Liver (tissue), 8 donors: ENCODE measurements at regions not wholly inside any gene's neighbourhood (a gene's known extent, or its start where the extent isn't known, plus 50 kb on each side); places are given as distances from the start of the nearest gene placed in this dataset.

ENCODE experiments used
- DNase-seq: peaks from one replicate; pipeline ENCODE4 v3.0.0-alpha.2; 2017; ENCODE audit warnings: low spot score
- H3K27ac ChIP-seq, 2 donors: one replicate each; pipeline ENCODE4 v1.7.0; 2013; ENCODE audit warnings: inconsistent platforms in 2 of 2, low read length in 2 of 2, control low read depth in 1 of 2, low read depth in 1 of 2, mild to moderate bottlenecking in 1 of 2
- H3K27me3 ChIP-seq, 4 donors: one replicate each; pipeline versions ENCODE4 v1.6.1 to v1.7.0; 2013; ENCODE audit warnings: low read length in 3 of 4, inconsistent platforms in 1 of 4, mild to moderate bottlenecking in 1 of 4, moderate library complexity in 1 of 4; ENCODE audit not compliant: control insufficient read depth in 4 of 4, insufficient read depth in 4 of 4
- H3K36me3 ChIP-seq, 4 donors: one replicate each; pipeline versions ENCODE4 v1.6.1 to v1.7.0; 2013; ENCODE audit warnings: low read length in 3 of 4, mild to moderate bottlenecking in 3 of 4, low read depth in 1 of 4, moderate library complexity in 1 of 4; ENCODE audit not compliant: control insufficient read depth in 4 of 4, insufficient read depth in 3 of 4
- H3K4me1 ChIP-seq, 4 donors: one replicate each; pipeline versions ENCODE4 v1.6.1 to v1.7.0; 2013; ENCODE audit warnings: low read length in 3 of 4, mild to moderate bottlenecking in 3 of 4, moderate library complexity in 1 of 4; ENCODE audit not compliant: control insufficient read depth in 4 of 4, insufficient read depth in 4 of 4
- H3K4me3 ChIP-seq, 3 donors: one replicate each; pipeline versions ENCODE4 v1.6.1 to v1.7.0; 2013; ENCODE audit warnings: low read length in 3 of 3, control low read depth in 1 of 3, low read depth in 1 of 3, mild to moderate bottlenecking in 1 of 3
- H3K9ac ChIP-seq, 2 donors: one replicate each; pipeline ENCODE4 v1.7.0; 2013; ENCODE audit warnings: low read length in 2 of 2, mild to moderate bottlenecking in 2 of 2, moderate library complexity in 2 of 2, control low read depth in 1 of 2, low read depth in 1 of 2
- H3K9me3 ChIP-seq, 4 donors: one replicate each; pipeline versions ENCODE4 v1.6.1 to v1.7.0; 2013; ENCODE audit warnings: low read length in 3 of 4; ENCODE audit not compliant: control insufficient read depth in 4 of 4
- CTCF ChIP-seq: fragments of 150-350 bp; IDR thresholded peaks from 2 replicates; pipeline ENCODE4 v1.5.1; 2017; ENCODE audit warnings: improper control_type of control experiment, low read depth, low read length; ENCODE audit not compliant: missing input control
- EGR1 ChIP-seq, 2 donors: IDR thresholded peaks; 2 replicates each; pipeline ENCODE4 v1.6.1; 2016 to 2018; ENCODE audit warnings: antibody characterized with exemption in 2 of 2, low read depth in 2 of 2
- FOXA1 ChIP-seq: IDR thresholded peaks from 2 replicates; pipeline ENCODE4 v1.6.1; 2016; ENCODE audit warnings: antibody characterized with exemption
- FOXA2 ChIP-seq: IDR thresholded peaks from 2 replicates; pipeline ENCODE4 v1.6.1; 2016; ENCODE audit warnings: antibody characterized with exemption
- GABPA ChIP-seq, 2 donors: IDR thresholded peaks in 1 of 2; conservative IDR thresholded peaks in 1 of 2; 2 replicates each; pipeline ENCODE4 v1.6.1; 2016; ENCODE audit warnings: antibody characterized with exemption in 2 of 2, mild to moderate bottlenecking in 1 of 2, moderate library complexity in 1 of 2
- HNF4A ChIP-seq, 2 donors: conservative IDR thresholded peaks; 2 replicates each; pipeline ENCODE4 v1.6.1; 2016; ENCODE audit warnings: antibody characterized with exemption in 2 of 2, mild to moderate bottlenecking in 2 of 2
- HNF4G ChIP-seq: IDR thresholded peaks from 2 replicates; pipeline ENCODE4 v1.6.1; 2016; ENCODE audit warnings: antibody characterized with exemption
- JUND ChIP-seq, 2 donors: IDR thresholded peaks; 2 replicates each; pipeline ENCODE4 v1.6.1; 2016; ENCODE audit warnings: antibody characterized with exemption in 2 of 2
- NR2F2 ChIP-seq: IDR thresholded peaks from 2 replicates; pipeline ENCODE4 v1.6.1; 2016; ENCODE audit warnings: antibody characterized with exemption
- RAD21 ChIP-seq, 2 donors: IDR thresholded peaks; 2 replicates each; pipeline ENCODE4 v1.6.1; 2016; ENCODE audit warnings: antibody characterized with exemption in 2 of 2, mild to moderate bottlenecking in 2 of 2
- RXRA ChIP-seq, 2 donors: IDR thresholded peaks; 2 replicates each; pipeline ENCODE4 v1.6.1; 2017 to 2018; ENCODE audit warnings: antibody characterized with exemption in 2 of 2, mild to moderate bottlenecking in 1 of 2
- TAF1 ChIP-seq: conservative IDR thresholded peaks from 2 replicates; pipeline ENCODE4 v1.6.1; 2016; ENCODE audit warnings: antibody characterized with exemption, mild to moderate bottlenecking
- YY1 ChIP-seq: IDR thresholded peaks from 2 replicates; pipeline ENCODE4 v1.6.1; 2016; ENCODE audit warnings: antibody characterized with exemption, mild to moderate bottlenecking
- ZBTB33 ChIP-seq: IDR thresholded peaks from 2 replicates; pipeline ENCODE4 v1.6.1; 2016; ENCODE audit warnings: antibody characterized with exemption
- WGBS: extraction: QIAGEN DNeasy Blood & Tissue Kit; methylation state at CpG from one replicate; pipeline ENCODE4 v1.1.7; 2013; 5-methylcytosine and 5-hydroxymethylcytosine counted together
- TF ChIP-seq, protein P1 (sequence below): IDR thresholded peaks from 2 replicates; pipeline ENCODE4 v1.6.1; 2016; ENCODE audit warnings: antibody characterized with exemption
- TF ChIP-seq, protein P2 (sequence below): IDR thresholded peaks from 2 replicates; pipeline ENCODE4 v1.6.1; 2016; ENCODE audit warnings: antibody characterized with exemption
- donor health status: healthy.
- donor health status: healthy.
- donor health status: healthy.
- donor health status: healthy.
- donor health status: healthy.

DNA sequence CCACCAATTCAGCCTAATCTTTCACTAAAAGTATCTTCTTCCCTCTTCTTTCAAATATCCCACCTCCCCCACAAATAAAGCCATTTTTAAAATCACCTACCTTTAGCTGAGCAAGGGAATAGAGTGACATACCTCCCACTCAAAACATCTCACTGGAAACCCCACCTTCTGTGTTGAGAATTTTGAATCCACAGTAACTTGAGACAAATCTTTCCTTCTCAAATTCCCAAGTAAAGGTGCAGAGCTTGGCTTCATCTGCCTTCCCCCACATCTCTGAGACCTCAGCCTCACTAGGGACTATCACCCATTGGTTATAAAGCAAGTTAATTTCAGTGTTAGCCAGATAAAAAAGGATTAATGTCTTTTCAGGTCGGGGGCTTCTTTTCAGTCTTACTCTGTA, 180.4 kb downstream of the INO80D start:
- no peak for DNase-seq
- H3K27me3 ChIP-seq: no peaks in the 10 kb centered on the region
- no peak overlapping the region for H3K27ac ChIP-seq
- no peak overlapping the region for H3K9ac ChIP-seq
- no peaks in the 10 kb centered on the region for H3K36me3 ChIP-seq
- no peaks in the 10 kb centered on the region for H3K9me3 ChIP-seq
- TF ChIP-seq, protein P1, sequence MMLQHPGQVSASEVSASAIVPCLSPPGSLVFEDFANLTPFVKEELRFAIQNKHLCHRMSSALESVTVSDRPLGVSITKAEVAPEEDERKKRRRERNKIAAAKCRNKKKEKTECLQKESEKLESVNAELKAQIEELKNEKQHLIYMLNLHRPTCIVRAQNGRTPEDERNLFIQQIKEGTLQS: no peak
- TF ChIP-seq JUND (IDR thresholded peaks at IDR 0.05) (no peak), TAF1 (no peak), ZBTB33 (no peak), GABPA (IDR thresholded peaks at IDR 0.05 in 1 of 2, conservative IDR thresholded peaks at IDR 0.05 in 1 of 2) (no peak), HNF4A (conservative IDR thresholded peaks at IDR 0.05) (no peak), FOXA2 (no peak), RXRA (IDR thresholded peaks at IDR 0.05) (no peak), EGR1 (IDR thresholded peaks at IDR 0.05; ENCODE audit: low read depth in 2 of 2) (no peak), CTCF (no peak), NR2F2 (no peak)
- no peak overlapping the region for H3K4me3 ChIP-seq
- no peaks in the 10 kb centered on the region for H3K4me1 ChIP-seq
- WGBS: 74% methylated on average over 1 of the region's 1 CpG

DNA sequence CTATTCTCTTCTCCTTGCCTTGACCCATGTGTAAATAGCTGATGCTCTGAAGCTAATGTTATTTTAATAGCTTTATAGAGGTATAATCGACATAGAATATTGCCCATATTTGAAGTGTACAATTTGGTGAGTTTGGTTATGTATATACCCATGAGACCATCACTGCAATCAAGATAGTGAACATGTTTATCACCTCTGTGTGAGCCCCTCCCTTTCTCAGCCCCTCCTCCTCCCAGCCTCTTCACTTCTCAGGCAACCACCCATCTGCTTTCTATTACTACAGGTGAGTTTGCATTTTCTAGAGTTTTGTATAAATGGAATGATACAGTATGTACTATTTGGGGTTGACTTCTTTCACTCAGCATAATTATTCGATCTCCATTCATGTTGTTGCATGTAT, 181.1 kb downstream of the INO80D start:
- no peak for TF ChIP-seq NR2F2
- no peak for TF ChIP-seq FOXA1
- TF ChIP-seq, protein P1: no peak
- no peak for TF ChIP-seq HNF4G
- TF ChIP-seq, protein P2, sequence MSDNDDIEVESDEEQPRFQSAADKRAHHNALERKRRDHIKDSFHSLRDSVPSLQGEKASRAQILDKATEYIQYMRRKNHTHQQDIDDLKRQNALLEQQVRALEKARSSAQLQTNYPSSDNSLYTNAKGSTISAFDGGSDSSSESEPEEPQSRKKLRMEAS: no peak
- Histone ChIP-seq H3K27me3 (no peaks in the 10 kb centered on the region), H3K9me3 (no peaks in the 10 kb centered on the region), H3K4me1 (no peaks in the 10 kb centered on the region), H3K4me3 (no peak overlapping the region), H3K36me3 (no peaks in the 10 kb centered on the region), H3K27ac (no peak overlapping the region), H3K9ac (no peak overlapping the region)
- no peak for DNase-seq
- 61% methylated on average over 2 of the region's 2 CpGs for WGBS

DNA sequence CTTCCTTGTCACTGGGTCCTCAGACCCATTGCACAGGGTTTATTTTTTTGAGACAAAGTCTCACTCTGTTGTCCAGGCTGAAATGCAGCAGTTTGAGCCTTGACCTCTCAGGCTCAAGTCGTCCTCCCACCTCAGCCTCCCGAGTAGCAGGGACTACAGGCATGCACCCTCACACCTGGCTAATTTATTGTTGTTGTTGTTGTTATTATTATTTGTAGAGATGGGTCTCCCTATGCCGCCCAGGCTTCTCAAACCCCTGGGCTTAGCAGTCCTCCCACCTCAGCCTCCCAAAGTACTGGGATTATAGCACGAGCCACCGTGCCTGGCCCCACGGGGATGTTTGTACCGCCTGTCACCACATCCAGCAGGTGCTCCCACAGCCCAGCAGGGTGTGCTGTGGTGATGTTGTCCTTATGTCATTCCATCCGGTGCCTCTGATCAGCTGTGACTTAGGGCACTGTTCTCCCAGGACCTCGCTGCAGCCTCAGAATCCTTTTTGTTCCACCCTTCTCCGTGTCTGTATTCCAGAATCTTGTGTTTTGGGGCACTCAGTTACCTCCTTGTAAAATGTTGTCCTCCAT, 182.3 kb downstream of the INO80D start:
- H3K9ac ChIP-seq: no peak overlapping the region
- no peaks in the 10 kb centered on the region for H3K9me3 ChIP-seq
- no peaks in the 10 kb centered on the region for H3K36me3 ChIP-seq
- peak; percentile 40 for DNase-seq
- H3K27me3 ChIP-seq: no peaks in the 10 kb centered on the region
- no peak overlapping the region for H3K4me3 ChIP-seq
- 37% methylated on average over 10 of the region's 10 CpGs for WGBS
- H3K27ac ChIP-seq: no peak overlapping the region
- TF ChIP-seq CTCF (peak; percentile 67), RAD21 (IDR thresholded peaks at IDR 0.05) (peak; percentile 70 to 81), RXRA (IDR thresholded peaks at IDR 0.05) (peak; percentile 48 to 89), YY1 (no peak)
- no peaks in the 10 kb centered on the region for H3K4me1 ChIP-seq
